SIG-M5 treated with dmso at 0.1 percent for 504 hours (cell line): ENCODE measurements at regions not wholly inside any gene's neighbourhood (a gene's known extent, or its start where the extent isn't known, plus 50 kb on each side); places are given as distances from the start of the nearest gene placed in this dataset.

ENCODE experiments used
- DNase-seq: peaks from one replicate; lab custom pipeline; 2025; ENCODE audit not compliant: unreplicated experiment; lab: John Stamatoyannopoulos, UW

DNA sequence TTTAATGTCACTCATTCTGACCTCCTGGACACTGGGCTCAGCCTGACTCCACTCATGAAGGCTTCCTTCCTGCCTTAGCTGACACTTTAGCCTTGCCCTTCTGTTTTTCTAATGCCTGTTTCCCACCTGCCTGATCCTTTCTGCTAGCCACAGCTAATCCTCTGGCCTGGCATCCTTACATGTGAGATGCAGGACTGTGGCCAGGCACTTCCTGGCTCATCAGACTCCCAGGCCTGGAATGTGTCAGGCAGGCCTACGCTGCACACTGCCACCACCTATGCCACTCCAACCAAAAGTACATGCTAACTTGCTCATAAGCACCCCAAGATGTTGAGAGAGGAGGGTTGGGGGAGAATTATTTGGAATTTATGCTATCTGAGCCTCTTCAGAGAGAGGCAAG lies 138.8 kb upstream of the NALF2 start:
- DNase-seq = no peak

GRCh38 chrX:69362856-69363255 lies 141.3 kb upstream of the NALF2 start:
- DNase-seq = no peak

- no peak for DNase-seq
Observed at GRCh38 chrX:69362354-69362753, 141.8 kb upstream of the NALF2 start.

- no peak for DNase-seq
Observed at GRCh38 chrX:69361311-69361845, 142.7 kb upstream of the NALF2 start.

DNA sequence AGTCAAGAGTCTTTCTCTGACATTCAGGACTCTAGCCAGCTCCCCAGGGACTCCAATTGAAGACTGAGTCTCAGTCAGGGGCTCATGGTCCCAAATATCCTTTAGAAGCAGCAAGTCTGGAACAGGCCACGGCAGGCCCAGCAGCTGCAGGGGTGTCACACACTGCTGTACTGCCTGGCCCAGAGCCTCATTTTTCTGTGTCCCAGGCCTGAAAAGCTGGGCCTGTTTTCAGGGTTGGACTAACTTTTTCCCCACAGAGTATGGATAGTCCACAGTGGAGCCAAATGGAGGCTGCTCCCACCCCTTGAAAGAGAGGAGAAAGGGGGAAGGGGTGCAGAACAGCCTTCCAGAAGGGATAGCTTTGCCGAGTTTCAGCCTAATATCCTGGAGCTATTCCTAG lies 146.8 kb upstream of the NALF2 start:
- no peak for DNase-seq

GRCh38 chrX:69324851-69325250 lies 159.6 kb upstream of the PJA1 start:
- no peak for DNase-seq

DNA sequence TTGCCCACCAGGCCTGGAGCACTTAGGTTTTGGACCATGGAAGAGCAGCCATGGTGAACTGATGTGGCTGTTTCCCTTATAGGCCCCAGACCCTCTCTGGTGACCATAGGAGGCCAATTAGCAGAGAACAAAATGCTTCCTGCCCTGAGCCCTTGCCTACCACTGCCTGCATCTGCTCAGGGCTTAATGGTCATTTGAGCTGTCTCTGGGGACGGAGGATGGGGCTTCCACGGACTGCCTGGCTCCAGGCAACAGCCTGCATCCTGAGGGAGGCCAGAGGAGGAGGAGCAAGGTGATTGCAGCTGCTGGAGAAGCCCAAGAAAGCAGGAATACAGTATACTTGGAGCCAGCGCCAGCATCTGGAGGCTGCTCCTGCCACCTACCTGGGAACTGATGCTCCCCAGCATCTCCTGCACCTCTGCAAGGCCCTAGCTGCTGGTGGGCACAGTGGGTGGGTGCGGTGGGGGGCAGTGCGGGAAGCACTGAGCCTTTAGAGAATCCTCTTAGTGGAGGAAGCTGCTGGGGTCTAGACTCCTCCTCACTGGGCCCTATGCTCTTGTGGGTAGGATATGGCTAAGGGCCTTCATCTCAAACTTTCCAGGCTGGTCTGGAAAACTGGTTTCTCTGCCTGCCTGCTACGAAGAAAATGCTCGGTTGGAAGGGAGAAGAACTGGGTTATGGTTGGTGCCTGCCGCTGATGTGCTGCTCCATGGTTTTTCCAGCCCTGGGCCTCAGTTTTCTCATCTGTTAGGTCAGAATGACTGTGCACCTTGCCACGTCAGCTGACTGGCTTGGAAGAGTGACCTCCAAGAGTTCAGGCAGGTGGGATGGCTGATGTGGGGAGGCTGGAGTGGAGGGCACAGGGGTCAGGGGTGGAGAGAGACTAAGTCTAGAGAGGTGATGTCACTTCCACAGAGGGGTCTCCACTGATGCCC lies 158.8 kb upstream of the PJA1 start:
- no peak for DNase-seq

DNA sequence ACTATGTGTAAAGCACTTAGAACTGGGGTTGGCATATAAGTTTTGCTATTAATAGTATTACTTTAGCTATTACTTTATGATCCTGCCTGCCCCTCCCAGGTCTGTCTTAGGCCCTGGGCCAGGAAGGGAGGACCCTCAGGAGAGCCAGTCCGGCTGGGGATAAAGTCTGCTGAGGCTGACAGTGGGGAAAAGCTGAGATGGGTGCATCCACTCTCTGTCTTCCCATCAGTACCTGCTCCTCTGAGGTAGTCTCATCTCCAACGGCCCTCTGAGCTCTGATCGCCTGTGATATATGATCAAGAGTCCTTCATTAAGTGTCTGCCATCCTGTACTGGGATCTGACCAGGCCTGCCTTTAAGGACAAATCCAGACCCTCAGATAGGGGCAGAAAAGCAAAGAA lies 156.5 kb upstream of the PJA1 start:
- DNase-seq = no peak

- DNase-seq = no peak
Observed at GRCh38 chrX:69321006-69321655, 155.9 kb upstream of the PJA1 start.

DNA sequence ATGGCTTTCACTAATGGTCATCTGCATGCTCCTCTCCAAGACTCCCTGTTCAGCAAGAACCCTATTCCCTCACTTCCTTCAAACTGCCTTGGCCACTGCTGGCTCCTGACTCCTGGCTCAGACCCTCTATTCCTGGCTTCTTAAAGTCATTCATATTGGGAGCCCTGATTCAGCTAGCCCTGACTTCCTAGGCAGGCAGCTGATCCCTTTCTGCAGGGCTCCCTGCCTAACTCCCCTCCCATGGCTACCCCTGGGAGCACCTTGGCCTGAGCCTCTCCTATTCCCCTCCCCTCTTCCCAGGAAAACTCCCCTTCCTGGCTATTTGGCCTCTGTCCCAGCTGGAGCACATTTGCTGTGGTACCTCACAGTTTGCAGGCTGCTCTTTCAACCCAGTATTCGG lies 154.9 kb upstream of the PJA1 start:
- no peak for DNase-seq

DNA sequence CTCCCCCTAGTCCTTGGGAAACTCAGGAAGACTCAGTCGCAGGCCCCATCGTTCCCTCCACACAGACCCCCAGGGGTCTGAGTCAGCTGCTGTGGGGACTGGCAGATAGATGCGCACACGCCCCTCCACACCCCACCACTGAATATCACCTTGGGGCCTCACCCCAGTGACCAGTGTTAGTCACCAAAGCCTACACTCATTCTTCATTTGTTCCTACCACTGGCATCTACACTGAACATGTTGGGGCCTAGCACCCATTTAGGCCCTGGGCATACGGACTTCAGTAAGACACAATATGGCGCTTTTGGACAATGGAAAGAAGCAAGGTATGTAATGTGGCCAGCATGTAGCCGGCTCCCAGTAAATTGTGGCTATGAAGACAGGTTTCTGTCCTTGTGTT lies 154.1 kb upstream of the PJA1 start:
- no peak for DNase-seq

- no peak for DNase-seq
Observed at GRCh38 chrX:69318651-69319340, 153.5 kb upstream of the PJA1 start.

DNA sequence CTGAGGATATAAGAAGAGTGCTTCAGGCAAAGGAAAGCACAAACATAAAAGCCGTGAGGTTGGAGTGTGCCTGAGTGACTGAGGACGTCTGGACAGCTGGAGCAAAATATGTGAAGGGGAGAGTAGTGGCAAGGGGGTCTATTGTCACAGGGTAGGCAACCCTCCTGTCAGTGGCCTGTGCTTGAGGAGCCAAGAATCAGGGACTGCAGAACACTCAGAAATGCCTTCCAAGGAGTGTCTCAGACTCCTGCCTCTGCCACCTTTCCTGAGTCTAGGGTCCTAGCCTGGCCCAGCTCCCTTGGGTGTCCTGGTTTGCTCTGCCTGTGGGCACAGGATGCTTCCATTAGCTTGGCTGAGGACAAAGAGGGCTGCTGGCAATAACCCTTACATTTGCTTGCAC lies 152.5 kb upstream of the PJA1 start:
- no peak for DNase-seq

DNA sequence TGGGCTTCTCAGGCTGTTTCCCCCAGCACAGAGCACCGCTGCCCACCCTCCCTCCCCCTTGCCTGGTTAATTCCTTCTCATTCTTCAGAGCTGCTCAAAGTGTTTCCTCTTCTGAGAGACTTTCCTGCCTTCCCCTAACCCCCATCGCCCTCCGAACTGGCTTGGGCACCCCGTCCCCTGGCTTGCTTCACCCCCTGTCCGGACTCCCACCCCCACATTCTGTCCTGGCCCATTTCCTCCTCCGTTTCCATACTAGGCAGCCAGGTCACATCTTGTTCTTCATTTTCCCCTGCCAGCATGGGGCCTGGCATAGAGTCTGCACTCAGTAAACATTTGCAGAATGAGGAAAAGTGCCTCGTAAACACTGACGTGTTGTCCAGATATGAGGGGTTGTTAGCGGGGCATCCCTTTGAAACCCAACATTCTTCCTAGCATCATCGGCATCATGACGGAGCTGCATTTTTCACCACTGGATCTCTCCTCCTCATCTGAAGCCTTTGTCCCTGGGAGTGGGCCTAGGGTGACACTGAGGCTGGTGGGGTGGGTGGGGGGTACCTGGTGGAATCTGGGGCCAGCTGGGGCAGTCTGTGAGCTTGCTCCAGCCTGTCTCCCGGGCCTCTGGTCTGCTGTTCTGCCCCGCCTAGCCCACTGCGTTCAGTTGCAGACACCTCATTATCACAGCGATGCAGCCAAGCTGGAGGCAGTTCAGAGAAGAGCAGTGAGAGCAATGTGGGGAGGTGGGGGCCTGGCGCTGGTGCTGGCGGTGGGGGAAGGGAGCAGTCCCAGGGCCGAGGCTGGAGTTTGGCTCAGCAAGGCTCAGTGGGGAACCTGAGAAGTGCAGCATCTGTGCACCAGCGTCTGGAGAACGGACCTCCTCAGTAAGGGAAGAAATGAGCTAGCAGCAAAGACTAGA lies 149.4 kb upstream of the PJA1 start:
- DNase-seq = no peak

DNA sequence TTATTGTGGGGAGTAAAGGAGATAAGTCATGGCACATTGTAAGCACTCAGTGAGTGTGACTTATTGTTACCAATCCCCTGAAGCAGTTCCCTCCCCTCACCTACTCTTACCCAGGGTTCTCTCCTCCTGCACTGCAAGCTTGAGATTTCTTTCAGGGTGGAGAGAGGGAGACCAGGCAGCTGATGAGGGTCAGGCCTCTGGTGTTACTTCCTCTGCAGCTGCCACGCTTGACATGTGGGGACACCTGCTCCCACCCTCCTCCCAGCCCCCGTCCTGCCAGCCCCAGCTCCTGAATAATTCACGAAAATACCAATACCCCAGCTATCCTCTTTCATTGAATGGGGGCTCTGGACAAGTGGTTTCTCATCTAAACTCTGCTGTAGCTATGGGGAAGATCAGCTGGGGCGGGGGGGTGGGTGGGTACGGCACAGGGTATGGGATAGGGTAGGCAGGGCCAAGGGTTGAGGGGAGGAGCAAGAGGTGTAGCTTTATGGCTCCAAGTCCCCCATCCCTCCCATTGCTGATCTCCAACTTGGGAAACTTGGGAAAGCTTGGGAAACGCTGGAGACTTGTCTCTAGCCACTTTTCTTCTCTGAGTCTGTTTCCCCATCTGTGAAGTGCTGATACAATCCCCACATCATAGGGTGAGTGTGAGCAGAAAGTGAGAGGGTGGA lies 148.5 kb upstream of the PJA1 start:
- DNase-seq = no peak

- DNase-seq = no peak
Observed at GRCh38 chrX:69311936-69312670, 146.8 kb upstream of the PJA1 start.

DNA sequence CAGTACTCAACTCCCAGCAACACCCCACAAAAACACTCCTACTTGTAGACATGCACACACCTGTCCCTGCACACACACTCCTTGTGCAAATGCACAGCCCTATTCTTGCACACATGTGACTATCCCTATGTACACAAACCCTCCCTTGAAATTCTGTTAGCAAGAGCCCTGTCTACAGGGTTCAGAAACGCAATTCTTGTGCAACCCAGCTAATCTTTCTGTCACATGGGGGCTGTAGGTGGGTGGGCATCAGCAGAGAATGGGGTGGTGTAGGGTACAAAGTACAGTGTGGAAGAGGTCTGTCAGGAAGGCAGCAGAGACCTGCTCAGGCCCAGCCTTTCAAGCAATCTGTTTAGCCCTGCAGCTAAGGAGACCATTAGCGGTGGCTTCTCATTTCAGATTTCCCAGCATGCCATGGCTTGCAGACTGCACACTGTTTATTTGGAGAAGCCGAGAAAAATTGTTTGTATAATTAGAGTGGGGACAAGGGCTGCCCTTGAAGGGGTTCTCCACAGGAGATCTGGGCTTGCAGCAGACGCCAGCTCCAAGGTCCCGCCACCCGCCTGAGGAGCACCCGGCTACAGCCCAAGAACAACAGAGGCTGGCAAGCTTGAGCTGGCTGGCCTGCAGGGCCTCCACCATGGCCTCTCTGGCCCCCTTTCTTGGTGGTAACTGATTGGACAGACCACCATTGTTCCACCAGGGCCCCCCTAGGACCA lies 144.0 kb upstream of the PJA1 start:
- DNase-seq = no peak

DNA sequence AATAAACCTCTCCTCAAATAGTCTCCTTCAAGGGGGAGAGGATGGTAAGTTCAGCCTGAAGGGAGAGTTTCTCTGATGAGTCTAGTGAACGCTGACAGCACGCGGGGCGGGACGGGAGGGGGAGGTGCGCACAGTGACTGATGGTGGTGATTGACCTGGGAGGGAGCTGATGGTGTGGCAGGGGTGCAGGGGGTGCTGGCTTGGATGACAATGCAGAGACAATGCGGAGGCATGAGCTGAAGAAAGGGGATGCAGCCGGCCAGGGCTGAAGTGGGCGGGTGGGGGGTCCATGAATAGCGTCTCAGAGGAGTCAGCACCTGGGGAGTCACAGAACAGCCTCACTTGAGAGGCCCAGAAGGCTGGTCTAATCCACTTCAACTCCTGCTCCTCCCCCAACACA lies 142.5 kb upstream of the PJA1 start:
- DNase-seq = no peak

DNA sequence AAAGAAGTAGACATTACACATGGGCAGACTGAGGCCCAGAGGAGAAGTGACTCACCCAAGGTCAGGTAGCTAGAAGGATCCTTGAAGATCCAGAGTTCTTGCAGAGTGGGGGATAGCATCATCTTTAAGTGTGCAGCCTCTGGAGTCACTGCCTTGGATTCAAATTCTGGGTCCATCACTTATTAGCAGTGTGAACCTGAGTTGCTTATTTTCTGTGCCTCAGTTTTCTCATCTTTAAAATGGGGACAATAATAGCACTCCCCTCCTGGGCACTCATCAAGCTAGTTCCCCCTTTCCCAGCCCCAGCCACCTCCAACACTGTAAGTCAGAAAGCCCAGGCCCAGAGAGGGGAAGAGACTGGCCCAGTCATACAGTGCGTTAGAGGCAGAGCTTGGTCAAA lies 141.8 kb upstream of the PJA1 start:
- DNase-seq = no peak
